ENCODE measurements at regions not wholly inside any gene's neighbourhood (a gene's known extent, or its start where the extent isn't known, plus 50 kb on each side); places are given as distances from the start of the nearest gene placed in this dataset.

DNA sequence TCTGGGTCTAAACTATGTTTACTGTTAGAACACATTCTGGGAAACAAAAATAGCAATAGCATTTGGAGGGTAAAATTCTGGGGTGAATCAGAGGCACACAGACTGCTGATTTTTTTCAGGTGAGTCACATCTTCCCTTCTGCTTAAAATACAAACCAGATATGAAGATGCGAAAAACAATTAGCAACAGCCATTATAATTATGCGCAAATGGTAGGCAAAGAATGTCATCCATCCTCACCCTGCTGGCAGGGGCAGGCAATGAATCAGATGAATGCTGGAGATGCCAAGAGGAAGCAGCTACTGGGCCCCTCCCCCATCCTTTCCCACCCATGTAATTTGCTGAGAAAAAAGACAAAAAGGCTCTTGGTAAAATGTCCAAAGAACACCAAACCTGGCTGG lies 282.9 kb downstream of the KLF5 start:
- TF ChIP-seq POLR2A (IDR thresholded peaks at IDR 0.05; ENCODE audit: low read length) (no peak), GATA1 (IDR thresholded peaks at IDR 0.05; ENCODE audit: low read depth, low read length) (no peak)
